ENCODE measurements at regions not wholly inside any gene's neighbourhood (a gene's known extent, or its start where the extent isn't known, plus 50 kb on each side); places are given as distances from the start of the nearest gene placed in this dataset.

DNA sequence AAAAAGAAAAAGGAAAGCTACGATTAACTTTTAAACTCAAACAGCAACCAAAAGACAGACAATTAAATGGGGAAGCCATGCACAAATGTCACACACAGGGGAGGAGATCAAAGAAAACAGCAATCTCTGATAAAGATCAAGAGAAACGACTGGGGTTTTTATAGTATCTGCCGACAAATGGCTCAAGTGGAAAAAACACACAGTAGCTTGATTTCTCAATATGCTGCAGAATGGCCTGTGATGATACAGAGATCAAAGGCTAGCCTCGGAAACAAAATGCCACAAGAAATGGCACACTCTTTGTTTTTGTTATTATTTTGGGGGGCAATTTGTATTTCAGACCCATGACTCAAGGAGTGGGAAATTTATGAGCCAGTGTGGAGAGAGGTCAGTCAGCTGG is 126.1 kb downstream of the TEX36 start:
- DNase-seq (ENCODE audit: extremely low spot score, unreplicated experiment) = no peak

GRCh38 chr10:125555743-125556142 is 127.2 kb downstream of the TEX36 start:
- Mint-ChIP-seq H3K4me3 (ENCODE audit: unreplicated experiment) (no peak overlapping the region), H3K27ac (ENCODE audit: unreplicated experiment) (no peak overlapping the region), H3K9me3 (ENCODE audit: unreplicated experiment) (peaks cover 9% of the 10 kb centered on the region), H3K27me3 (ENCODE audit: unreplicated experiment) (peaks cover 7% of the 10 kb centered on the region), H3K4me1 (ENCODE audit: unreplicated experiment) (no peaks in the 10 kb centered on the region), H3K36me3 (ENCODE audit: unreplicated experiment) (no peaks in the 10 kb centered on the region)
- TF ChIP-seq, protein P1, sequence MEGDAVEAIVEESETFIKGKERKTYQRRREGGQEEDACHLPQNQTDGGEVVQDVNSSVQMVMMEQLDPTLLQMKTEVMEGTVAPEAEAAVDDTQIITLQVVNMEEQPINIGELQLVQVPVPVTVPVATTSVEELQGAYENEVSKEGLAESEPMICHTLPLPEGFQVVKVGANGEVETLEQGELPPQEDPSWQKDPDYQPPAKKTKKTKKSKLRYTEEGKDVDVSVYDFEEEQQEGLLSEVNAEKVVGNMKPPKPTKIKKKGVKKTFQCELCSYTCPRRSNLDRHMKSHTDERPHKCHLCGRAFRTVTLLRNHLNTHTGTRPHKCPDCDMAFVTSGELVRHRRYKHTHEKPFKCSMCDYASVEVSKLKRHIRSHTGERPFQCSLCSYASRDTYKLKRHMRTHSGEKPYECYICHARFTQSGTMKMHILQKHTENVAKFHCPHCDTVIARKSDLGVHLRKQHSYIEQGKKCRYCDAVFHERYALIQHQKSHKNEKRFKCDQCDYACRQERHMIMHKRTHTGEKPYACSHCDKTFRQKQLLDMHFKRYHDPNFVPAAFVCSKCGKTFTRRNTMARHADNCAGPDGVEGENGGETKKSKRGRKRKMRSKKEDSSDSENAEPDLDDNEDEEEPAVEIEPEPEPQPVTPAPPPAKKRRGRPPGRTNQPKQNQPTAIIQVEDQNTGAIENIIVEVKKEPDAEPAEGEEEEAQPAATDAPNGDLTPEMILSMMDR (IDR thresholded peaks at IDR 0.05) = no peak
- no peak for DNase-seq (ENCODE audit: extremely low spot score, unreplicated experiment)

More for the DNA sequence above, 126.1 kb downstream of the TEX36 start:
- Mint-ChIP-seq H3K27me3 (ENCODE audit: unreplicated experiment) (peaks cover 4% of the 10 kb centered on the region), H3K4me3 (ENCODE audit: unreplicated experiment) (no peak overlapping the region), H3K36me3 (ENCODE audit: unreplicated experiment) (no peaks in the 10 kb centered on the region), H3K4me1 (ENCODE audit: unreplicated experiment) (no peaks in the 10 kb centered on the region), H3K9me3 (ENCODE audit: unreplicated experiment) (peaks cover 6% of the 10 kb centered on the region), H3K27ac (ENCODE audit: unreplicated experiment) (no peak overlapping the region)
- TF ChIP-seq, protein P1 (IDR thresholded peaks at IDR 0.05) = no peak

DNA sequence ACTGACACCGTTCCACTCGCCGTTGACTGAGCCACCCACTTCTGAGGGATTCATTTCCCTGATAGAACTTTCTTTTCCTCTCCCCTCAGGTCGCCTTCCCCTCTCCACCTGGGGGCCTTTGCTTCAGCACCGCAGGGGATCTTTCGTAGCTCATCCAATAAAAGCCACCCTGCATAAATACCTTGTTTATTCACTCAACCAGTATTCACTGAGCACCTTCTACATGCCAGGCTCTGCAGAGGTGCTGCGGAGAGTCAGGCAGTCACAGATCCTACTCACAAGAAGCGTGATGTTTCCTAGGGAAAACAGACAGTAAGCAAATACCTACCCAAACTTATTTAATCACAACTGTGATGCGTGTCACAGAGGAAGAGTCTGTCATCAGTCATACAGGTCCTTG is 127.7 kb downstream of the TEX36 start:
- no peak for DNase-seq (ENCODE audit: extremely low spot score, unreplicated experiment)
- Mint-ChIP-seq H3K4me3 (ENCODE audit: unreplicated experiment) (no peak overlapping the region), H3K36me3 (ENCODE audit: unreplicated experiment) (no peaks in the 10 kb centered on the region), H3K9me3 (ENCODE audit: unreplicated experiment) (peaks cover 9% of the 10 kb centered on the region), H3K4me1 (ENCODE audit: unreplicated experiment) (peaks cover 3% of the 10 kb centered on the region), H3K27me3 (ENCODE audit: unreplicated experiment) (peaks cover 7% of the 10 kb centered on the region), H3K27ac (ENCODE audit: unreplicated experiment) (no peak overlapping the region)
- TF ChIP-seq, protein P1 (IDR thresholded peaks at IDR 0.05) = no peak

- Mint-ChIP-seq H3K4me3 (ENCODE audit: unreplicated experiment) (no peak overlapping the region), H3K4me1 (ENCODE audit: unreplicated experiment) (peaks cover 8% of the 10 kb centered on the region), H3K36me3 (ENCODE audit: unreplicated experiment) (no peaks in the 10 kb centered on the region), H3K27me3 (ENCODE audit: unreplicated experiment) (peaks cover 7% of the 10 kb centered on the region), H3K9me3 (ENCODE audit: unreplicated experiment) (peaks cover 9% of the 10 kb centered on the region), H3K27ac (ENCODE audit: unreplicated experiment) (no peak overlapping the region)
- TF ChIP-seq, protein P1 (IDR thresholded peaks at IDR 0.05) = no peak
- DNase-seq (ENCODE audit: extremely low spot score, unreplicated experiment) = no peak
Observed at GRCh38 chr10:125554753-125555152, 128.2 kb downstream of the TEX36 start.

- H3K27ac Mint-ChIP-seq (ENCODE audit: unreplicated experiment) = no peak overlapping the region
- TF ChIP-seq, protein P1 (IDR thresholded peaks at IDR 0.05) = no peak
- peaks cover 8% of the 10 kb centered on the region for H3K4me1 Mint-ChIP-seq (ENCODE audit: unreplicated experiment)
- no peak for DNase-seq (ENCODE audit: extremely low spot score, unreplicated experiment)
- H3K9me3 Mint-ChIP-seq (ENCODE audit: unreplicated experiment) = peaks cover 9% of the 10 kb centered on the region
- no peak overlapping the region for H3K4me3 Mint-ChIP-seq (ENCODE audit: unreplicated experiment)
- peaks cover 7% of the 10 kb centered on the region for H3K27me3 Mint-ChIP-seq (ENCODE audit: unreplicated experiment)
- no peaks in the 10 kb centered on the region for H3K36me3 Mint-ChIP-seq (ENCODE audit: unreplicated experiment)
Observed at GRCh38 chr10:125554016-125554703, 128.8 kb downstream of the TEX36 start.
